ENCODE measurements at regions not wholly inside any gene's neighbourhood (a gene's known extent, or its start where the extent isn't known, plus 50 kb on each side); places are given as distances from the start of the nearest gene placed in this dataset.

- intact Hi-C loops (cut with DNase I; ENCODE audit: low total_unique reads), result no loop called here
- WGBS, 5 donors, result 37 to 67% (median 63%) methylated on average over 1 of the region's 1 CpG
- H3K27ac ChIP-seq, result no peak overlapping the region
- peaks cover 0 to 6% (median 0%) of the 10 kb centered on the region in 3 donors for H3K27me3 ChIP-seq
- no peak for DNase-seq
- H3K4me1 ChIP-seq, result no peaks in the 10 kb centered on the region
- H3K36me3 ChIP-seq, result no peaks in the 10 kb centered on the region
- H3K9me3 ChIP-seq, result no peaks in the 10 kb centered on the region
- H3K4me3 ChIP-seq, result no peak overlapping the region
- TF ChIP-seq EP300 (IDR thresholded peaks at IDR 0.05), result no peak
- TF ChIP-seq CTCF (IDR thresholded peaks at IDR 0.05), result no peak
- no peak for TF ChIP-seq POLR2A (IDR thresholded peaks at IDR 0.05)
- TF ChIP-seq POLR2AphosphoS5 (IDR thresholded peaks at IDR 0.05), result no peak
These were observed 223.3 kb upstream of the ATP5MC3 start for GRCh38 chr2:175404839-175405238.

- no peak for TF ChIP-seq POLR2AphosphoS5 (IDR thresholded peaks at IDR 0.05)
- no peak for TF ChIP-seq POLR2A (IDR thresholded peaks at IDR 0.05)
- TF ChIP-seq CTCF (IDR thresholded peaks at IDR 0.05), result no peak
- TF ChIP-seq EP300 (IDR thresholded peaks at IDR 0.05), result no peak
- Histone ChIP-seq H3K4me3 (no peak overlapping the region), H3K4me1 (no peaks in the 10 kb centered on the region), H3K27ac (no peak overlapping the region), H3K36me3 (no peaks in the 10 kb centered on the region), H3K9me3 (no peaks in the 10 kb centered on the region), H3K27me3 (peaks cover 0 to 6% (median 4%) of the 10 kb centered on the region in 3 donors)
- no peak for DNase-seq
- intact Hi-C loops (cut with DNase I; ENCODE audit: low total_unique reads), result no loop called here
- WGBS, 5 donors, result 65 to 85% (median 75%) methylated on average over 1 of the region's 1 CpG
These were observed 222.2 kb upstream of the ATP5MC3 start for GRCh38 chr2:175403599-175404221.

- no peak for TF ChIP-seq POLR2A (IDR thresholded peaks at IDR 0.05)
- no peak for TF ChIP-seq CTCF (IDR thresholded peaks at IDR 0.05)
- no peak for TF ChIP-seq POLR2AphosphoS5 (IDR thresholded peaks at IDR 0.05)
- TF ChIP-seq EP300 (IDR thresholded peaks at IDR 0.05), result no peak
- H3K27ac ChIP-seq, result no peak overlapping the region
- no peak overlapping the region for H3K4me3 ChIP-seq
- H3K9me3 ChIP-seq, result no peaks in the 10 kb centered on the region
- DNase-seq, result no peak
- no peaks in the 10 kb centered on the region for H3K4me1 ChIP-seq
- peaks cover 0 to 6% (median 4%) of the 10 kb centered on the region in 3 donors for H3K27me3 ChIP-seq
- no peaks in the 10 kb centered on the region for H3K36me3 ChIP-seq
- intact Hi-C loops (cut with DNase I; ENCODE audit: low total_unique reads), result no loop called here
- 39 to 54% (median 49%) methylated on average over 2 of the region's 2 CpGs for WGBS, 5 donors
These were observed 221.1 kb upstream of the ATP5MC3 start for GRCh38 chr2:175402571-175402970.

DNA sequence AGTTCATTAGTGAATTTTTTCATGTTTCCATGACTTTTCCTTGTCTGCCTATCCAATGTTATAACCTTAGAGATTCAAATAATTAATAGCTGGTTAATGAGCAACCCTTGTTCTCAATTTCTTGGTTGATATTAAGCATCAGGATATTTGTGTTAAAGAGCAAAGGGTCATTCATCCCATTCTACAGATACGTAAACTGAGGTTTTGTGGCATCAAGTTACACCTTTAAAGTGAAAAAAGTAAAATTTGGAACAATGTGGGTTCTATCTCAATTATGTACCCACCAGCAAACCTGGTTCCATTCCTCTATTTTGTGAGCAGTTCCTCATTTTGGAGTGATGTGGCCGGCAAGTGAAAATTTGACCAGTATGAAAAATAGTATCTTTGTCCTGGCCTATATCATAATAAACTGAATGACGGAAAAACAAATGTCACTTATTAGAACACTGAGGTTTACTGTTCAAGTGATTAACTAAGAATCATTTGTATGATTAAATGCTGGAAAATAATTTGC lies 220.5 kb upstream of the ATP5MC3 start:
- WGBS, 5 donors, result 77 to 95% (median 87%) methylated on average over 3 of the region's 3 CpGs

More for the DNA sequence above, 220.5 kb upstream of the ATP5MC3 start:
- no peak for DNase-seq
- Histone ChIP-seq H3K27ac (no peak overlapping the region), H3K4me1 (no peaks in the 10 kb centered on the region), H3K36me3 (no peaks in the 10 kb centered on the region), H3K4me3 (no peak overlapping the region), H3K9me3 (no peaks in the 10 kb centered on the region), H3K27me3 (peaks cover 0 to 6% (median 4%) of the 10 kb centered on the region in 3 donors)
- TF ChIP-seq POLR2AphosphoS5 (IDR thresholded peaks at IDR 0.05), result no peak
- no peak for TF ChIP-seq POLR2A (IDR thresholded peaks at IDR 0.05)
- TF ChIP-seq EP300 (IDR thresholded peaks at IDR 0.05), result no peak
- no peak for TF ChIP-seq CTCF (IDR thresholded peaks at IDR 0.05)
- intact Hi-C loops (cut with DNase I; ENCODE audit: low total_unique reads), result no loop called here
